ENCODE measurements at regions not wholly inside any gene's neighbourhood (a gene's known extent, or its start where the extent isn't known, plus 50 kb on each side); places are given as distances from the start of the nearest gene placed in this dataset.

DNA sequence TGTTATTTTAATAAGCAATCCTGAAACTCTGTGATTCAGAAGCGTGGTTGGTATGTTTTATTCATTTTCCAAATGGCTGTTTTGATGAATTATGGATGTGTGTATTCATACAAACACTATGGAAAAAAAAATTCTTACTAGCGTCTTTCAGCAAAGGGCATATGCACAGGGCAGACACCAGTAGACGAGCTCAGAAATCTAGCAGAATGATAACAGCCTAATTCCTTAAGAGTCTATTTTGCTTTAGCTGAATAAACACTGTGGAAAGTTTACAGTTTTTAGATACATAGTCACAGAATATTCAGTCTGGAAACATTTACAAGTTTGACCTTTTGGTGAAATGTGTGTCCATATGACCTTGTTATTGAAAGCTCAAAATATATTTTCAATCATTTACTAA is 418.8 kb upstream of the LUZP2 start:
- TF ChIP-seq, protein P1, sequence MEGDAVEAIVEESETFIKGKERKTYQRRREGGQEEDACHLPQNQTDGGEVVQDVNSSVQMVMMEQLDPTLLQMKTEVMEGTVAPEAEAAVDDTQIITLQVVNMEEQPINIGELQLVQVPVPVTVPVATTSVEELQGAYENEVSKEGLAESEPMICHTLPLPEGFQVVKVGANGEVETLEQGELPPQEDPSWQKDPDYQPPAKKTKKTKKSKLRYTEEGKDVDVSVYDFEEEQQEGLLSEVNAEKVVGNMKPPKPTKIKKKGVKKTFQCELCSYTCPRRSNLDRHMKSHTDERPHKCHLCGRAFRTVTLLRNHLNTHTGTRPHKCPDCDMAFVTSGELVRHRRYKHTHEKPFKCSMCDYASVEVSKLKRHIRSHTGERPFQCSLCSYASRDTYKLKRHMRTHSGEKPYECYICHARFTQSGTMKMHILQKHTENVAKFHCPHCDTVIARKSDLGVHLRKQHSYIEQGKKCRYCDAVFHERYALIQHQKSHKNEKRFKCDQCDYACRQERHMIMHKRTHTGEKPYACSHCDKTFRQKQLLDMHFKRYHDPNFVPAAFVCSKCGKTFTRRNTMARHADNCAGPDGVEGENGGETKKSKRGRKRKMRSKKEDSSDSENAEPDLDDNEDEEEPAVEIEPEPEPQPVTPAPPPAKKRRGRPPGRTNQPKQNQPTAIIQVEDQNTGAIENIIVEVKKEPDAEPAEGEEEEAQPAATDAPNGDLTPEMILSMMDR (conservative IDR thresholded peaks at IDR 0.05) = no peak
- no peak for TF ChIP-seq ZFX (IDR thresholded peaks at IDR 0.05)

Measured in C4-2B (cell line).